ENCODE measurements at regions not wholly inside any gene's neighbourhood (a gene's known extent, or its start where the extent isn't known, plus 50 kb on each side); places are given as distances from the start of the nearest gene placed in this dataset.

DNA sequence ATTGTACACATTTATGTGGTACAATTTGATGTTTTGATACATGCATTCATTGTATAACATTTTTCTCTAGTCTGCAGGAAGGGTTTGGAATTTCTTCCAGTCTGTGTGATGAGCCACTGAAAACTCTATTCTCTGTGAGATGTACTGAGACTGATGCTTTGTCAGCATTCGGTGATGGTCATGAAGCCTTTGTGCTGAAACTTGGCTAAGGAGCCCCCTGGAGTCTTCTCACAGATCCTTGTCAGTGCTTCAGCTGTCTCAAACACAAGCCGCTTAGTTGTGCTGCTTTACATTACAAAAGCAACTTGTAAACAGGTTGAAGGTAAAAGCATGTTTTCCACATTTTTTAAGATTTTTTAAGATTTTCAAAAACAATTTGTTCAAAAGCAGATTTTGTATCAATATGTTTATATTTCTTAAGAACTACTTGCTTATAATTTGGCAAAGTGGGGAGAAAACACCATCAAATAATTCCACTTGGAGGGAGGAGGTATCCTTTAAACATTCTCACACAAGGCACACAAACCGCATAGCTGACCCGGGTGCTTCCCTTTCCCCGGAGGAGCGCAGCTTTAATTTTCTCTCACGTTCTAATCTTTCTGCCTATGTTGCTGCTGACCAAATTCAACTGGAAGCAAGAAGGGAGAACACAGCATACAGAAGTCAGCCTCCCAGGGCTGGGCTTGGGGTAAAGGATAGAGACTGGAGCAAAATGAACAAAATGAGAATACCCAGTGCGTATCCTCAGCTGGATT is 249.8 kb upstream of the VSTM2A start:
- TF ChIP-seq, protein P1, sequence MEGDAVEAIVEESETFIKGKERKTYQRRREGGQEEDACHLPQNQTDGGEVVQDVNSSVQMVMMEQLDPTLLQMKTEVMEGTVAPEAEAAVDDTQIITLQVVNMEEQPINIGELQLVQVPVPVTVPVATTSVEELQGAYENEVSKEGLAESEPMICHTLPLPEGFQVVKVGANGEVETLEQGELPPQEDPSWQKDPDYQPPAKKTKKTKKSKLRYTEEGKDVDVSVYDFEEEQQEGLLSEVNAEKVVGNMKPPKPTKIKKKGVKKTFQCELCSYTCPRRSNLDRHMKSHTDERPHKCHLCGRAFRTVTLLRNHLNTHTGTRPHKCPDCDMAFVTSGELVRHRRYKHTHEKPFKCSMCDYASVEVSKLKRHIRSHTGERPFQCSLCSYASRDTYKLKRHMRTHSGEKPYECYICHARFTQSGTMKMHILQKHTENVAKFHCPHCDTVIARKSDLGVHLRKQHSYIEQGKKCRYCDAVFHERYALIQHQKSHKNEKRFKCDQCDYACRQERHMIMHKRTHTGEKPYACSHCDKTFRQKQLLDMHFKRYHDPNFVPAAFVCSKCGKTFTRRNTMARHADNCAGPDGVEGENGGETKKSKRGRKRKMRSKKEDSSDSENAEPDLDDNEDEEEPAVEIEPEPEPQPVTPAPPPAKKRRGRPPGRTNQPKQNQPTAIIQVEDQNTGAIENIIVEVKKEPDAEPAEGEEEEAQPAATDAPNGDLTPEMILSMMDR (conservative IDR thresholded peaks at IDR 0.05; ENCODE audit: low read depth, low read length) = no peak
- TF ChIP-seq EZH2 (IDR thresholded peaks at IDR 0.05; ENCODE audit: low read length, unreplicated experiment) = no peak
- no peak for TF ChIP-seq EZH2phosphoT487 (IDR thresholded peaks at IDR 0.05; ENCODE audit: borderline replicate concordance, low read length)
